Stimulated activated CD8-positive, alpha-beta memory T cell treated with anti-CD3 and anti-CD28 coated beads, Interleukin-12 subunit alpha, Interleukin-12 subunit beta, amount 100 ng/mL, for 1 hour (primary cell): ENCODE measurements at regions not wholly inside any gene's neighbourhood (a gene's known extent, or its start where the extent isn't known, plus 50 kb on each side); places are given as distances from the start of the nearest gene placed in this dataset.
"Not testable (repeated sequence)": the region's sequence is repeated elsewhere in the genome, so short reads cannot be mapped to it uniquely, and the experiment has no call there.

ENCODE experiments used
- DNase-seq: peaks from one replicate; pipeline ENCODE4 v3.0.0-alpha.2; 2020; ENCODE audit warnings: low read depth

- no peak for DNase-seq
These were observed 77.4 kb upstream of the THBS1 start for GRCh38 chr15:39503526-39503925.

GRCh38 chr15:39504808-39505207 is 76.1 kb upstream of the THBS1 start:
- no peak for DNase-seq

DNA sequence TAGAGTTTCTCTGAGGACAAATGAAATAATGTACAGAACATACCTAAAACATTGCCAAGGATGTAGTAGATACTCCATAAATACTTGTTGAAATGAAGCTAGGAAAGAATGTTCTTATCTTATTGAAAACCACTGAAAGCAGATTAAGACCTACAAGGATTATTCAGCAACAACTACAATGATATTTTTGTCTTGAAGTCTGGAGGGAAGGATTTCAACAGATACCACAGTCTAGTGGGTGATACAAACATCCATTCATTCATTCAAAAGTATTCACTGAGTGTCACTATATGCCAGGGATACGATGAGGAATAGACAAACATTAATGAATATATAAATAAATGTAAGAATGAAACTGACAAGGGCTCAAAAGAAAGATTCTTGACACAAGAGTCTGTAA is 74.7 kb upstream of the THBS1 start:
- DNase-seq = no peak

DNA sequence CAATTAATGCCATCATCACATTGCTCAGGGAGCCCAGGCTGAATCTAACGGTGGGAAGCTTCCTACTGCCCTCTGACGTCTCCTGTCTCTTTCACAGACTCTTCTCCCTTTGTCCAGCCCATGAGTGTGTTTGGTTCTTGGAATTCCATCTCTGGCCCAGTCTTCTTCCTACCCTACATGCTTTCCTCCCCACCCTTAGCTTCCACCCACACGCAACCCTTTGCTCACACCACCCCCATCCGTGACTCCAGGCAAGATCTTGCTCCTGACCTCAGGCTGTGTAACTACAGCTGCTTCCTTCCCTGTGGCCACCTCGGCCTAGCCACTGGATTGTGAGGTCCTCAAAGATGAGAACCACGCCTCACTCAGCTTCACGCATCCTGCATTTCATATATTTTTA is 72.3 kb upstream of the THBS1 start:
- DNase-seq = no peak

DNA sequence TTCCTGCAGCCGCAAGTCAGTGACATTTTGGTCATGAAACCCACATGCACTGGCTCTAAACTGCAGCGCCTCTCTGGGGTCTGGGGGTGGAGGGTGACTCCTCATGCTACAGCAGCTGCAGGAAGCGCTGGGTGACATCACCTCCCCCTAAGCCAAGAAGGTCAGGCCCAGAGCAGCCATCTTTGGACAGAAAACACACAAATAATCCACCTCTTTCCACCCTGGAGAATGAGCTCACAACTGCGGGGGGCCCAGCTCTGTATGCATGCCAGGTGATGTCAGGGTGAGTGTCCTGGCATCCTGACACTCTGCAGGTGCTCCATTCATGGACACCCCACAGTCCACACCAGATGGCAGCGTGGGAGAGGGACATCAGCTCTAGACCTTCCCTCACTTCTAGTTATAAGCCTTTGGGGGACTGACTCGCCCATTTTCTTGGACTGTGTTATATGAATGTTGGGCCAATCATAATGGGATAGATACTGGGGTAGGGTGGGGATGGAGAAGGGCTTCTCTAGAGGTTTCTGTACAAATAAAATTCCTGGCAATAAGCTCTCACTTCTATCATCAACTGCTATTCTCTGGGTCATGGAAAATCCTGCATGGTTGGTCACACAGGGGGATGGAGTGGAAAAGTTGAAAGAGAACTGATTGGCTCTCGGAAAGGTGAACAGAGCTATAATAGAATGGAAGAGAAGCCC is 70.7 kb upstream of the THBS1 start:
- DNase-seq = no peak

GRCh38 chr15:39511000-39511915 is 69.6 kb upstream of the THBS1 start:
- no peak for DNase-seq

- DNase-seq = no peak
These were observed 69.0 kb upstream of the THBS1 start for GRCh38 chr15:39511916-39512260.

GRCh38 chr15:39512643-39513042 is 68.2 kb upstream of the THBS1 start:
- no peak for DNase-seq

- no peak for DNase-seq
These were observed 66.9 kb upstream of the THBS1 start for GRCh38 chr15:39513936-39514335.

DNA sequence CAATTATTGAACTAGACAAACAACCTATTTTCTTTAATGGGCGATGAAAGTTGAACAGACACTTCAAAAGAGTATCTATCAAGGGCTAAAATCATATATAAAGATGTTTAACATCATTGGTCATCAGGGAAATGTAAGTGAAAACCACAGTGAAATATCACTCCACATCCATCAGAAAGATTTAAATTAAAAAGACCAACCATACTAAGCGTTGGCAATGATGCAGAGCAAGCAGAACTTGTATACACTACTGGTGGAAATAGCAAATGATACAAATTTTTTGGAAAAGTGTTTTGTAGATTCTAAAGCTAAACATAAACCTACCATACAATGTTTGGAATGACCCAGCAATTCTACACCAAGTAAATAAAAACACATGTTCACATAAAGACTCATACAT is 65.9 kb upstream of the THBS1 start:
- DNase-seq = no peak

DNA sequence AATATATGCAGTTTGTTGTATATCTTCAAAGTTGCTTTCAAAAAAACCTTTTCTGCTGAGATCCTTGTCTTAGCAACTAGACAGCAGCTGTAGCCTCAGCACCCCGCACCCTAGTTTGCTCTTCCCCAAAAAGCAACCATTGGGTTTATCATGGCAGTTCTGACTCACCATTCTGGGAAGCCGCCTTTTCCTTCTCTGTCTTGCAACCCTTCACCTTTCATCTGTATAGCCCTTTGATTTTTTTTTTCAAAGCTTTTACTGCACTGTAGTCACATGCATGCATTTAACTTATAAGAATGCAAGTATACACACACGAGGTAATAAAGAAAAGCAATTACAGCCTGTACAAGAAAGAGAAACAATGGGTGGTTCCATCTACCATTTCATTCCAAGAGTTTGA is 65.1 kb upstream of the THBS1 start:
- no peak for DNase-seq

DNA sequence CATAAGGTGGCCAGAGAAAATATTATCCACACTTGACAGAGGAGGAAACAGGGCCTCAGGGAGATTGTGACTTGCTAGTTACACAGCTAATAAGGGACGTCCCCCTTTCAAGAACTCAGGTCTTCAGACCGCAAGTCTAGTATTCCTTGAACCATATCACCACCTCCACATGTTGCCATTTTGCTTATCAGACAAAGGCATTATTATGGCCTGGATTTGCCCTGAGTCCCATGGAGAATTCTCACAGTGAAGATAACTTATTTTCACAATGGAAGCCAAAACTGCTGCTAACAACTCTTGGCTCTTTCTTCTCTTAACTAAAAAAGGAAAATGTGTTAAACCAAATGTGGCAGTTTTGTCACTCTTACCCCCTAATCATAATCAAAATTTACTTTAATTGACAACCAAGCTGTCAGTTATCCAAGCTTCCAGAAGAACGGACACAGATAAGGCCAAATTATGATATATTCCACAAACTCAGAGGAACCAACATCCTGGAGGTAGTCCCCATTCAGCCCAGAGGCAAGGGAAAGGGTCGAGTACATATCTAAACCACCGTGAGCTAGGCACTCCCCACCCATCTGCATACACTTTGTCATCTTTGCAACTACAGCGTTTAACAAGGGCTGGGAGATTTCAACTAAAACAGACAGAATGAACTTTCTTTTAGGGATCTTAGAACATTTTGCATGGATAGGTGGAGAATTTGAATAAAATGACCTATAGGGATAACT is 63.6 kb upstream of the THBS1 start:
- DNase-seq = no peak

DNA sequence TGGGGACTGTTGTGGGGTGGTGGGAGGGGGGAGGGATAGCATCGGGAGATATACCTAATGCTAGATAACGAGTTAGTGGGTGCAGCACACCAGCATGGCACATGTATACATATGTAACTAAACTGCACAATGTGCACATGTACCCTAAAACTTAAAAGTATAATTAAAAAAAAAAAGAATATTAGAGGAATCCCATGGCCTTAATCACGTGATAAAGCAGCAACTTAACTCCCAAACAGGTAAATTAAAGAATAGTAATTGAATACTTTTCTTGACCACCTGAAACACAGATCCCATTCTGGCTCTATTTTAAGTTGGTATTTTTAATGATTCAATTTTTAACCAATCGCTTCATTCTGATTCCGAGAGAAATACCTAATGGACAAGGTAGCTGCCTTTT is 56.9 kb upstream of the THBS1 start:
- DNase-seq = not testable (repeated sequence)

GRCh38 chr15:39529457-39529856 is 51.4 kb upstream of the THBS1 start:
- DNase-seq = no peak

DNA sequence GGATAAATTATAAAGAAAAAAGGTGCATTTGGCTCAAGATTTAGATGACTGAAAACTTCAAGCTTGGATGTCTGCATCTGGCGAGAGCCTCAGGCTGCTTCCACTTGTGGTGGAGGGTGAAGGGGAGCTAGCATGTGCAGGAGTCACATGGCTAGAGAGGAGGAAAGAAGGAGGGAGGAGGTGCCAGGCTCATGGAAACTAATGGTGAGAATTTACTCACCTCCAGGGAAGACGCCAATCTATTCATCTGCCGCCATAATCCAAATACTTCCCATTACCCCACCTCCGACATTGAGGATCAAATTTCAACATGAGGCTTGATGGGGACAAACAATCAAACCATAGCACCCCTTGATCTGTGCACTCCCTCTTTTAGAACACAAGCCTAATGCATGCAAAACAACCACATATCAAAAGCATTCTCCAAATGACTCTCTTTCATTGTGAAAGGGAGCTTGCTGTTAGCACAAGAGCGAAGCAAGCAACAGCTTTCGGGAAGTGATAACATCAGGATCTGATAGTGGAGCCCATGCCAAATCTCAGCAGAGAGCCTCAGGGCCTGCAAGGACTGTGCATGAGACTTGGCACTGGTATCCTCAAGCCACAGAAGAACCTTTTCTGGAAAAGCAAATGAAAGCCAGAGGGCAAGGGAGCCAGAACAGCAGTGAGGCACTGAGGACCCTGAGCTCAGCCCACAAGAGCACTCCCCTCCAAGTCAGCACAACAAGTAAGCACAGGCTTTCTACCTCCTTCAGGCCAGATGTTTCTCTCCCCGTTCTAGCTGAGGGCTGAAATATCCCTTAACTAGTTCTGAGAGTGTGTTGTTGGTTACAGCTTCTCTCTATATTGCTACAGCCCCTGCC is 50.2 kb upstream of the THBS1 start:
- no peak for DNase-seq
